GM18868 (cell line): ENCODE measurements at regions not wholly inside any gene's neighbourhood (a gene's known extent, or its start where the extent isn't known, plus 50 kb on each side); places are given as distances from the start of the nearest gene placed in this dataset.
"Not testable (repeated sequence)": the region's sequence is repeated elsewhere in the genome, so short reads cannot be mapped to it uniquely, and the experiment has no call there.

Source experiments
- ATAC-seq: cut with Tn5 transposase; IDR thresholded peaks from one replicate; pipeline ENCODE4 v1.9.1; 2021; ENCODE audit warnings: mild to moderate bottlenecking, moderate library complexity; ENCODE audit not compliant: unreplicated experiment

- no peak for ATAC-seq
These were observed 1606.7 kb upstream of the AGA start for GRCh38 chr4:179048839-179049453.

DNA sequence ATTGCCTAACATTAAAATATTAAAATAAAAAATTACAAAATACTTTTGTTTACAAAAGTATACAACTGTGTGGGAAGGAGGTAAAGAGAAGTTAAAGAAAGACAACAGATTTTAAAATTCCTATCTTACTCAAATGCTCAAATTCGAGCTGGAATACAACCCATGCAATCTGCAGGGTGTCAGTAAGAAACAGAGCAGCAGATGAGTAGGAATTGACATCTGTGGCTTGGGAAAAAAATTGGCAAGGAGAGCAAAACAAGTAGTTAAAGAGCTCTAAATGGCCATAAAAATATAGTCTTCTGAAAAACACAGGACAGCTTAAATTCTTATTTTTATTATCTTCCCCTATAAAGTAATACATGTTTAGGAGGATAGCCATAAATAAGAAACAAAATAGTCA, 1609.0 kb upstream of the AGA start:
- no peak for ATAC-seq

GRCh38 chr4:179059396-179059795, 1617.2 kb upstream of the AGA start:
- no peak for ATAC-seq

GRCh38 chr4:179066254-179066653, 1624.0 kb upstream of the AGA start:
- not testable (repeated sequence) for ATAC-seq

DNA sequence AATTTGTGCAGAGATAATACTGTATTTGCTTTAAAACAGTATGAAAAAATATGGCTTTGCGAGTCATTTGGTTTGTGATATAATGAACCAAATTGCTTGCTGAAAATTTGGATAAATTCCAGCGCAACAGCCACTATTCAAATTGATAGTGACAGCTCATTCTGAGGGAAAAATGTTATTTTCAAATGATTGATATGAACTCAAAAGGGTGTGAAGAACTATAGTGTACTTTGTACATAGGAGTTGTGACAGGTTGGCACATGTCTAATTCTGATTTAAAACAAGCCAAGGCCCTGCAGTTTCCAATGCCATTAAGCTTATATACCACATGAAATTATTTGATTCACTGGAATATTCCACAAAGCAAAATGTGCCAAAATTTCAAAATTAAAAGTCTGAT, 1628.9 kb upstream of the AGA start:
- no peak for ATAC-seq

DNA sequence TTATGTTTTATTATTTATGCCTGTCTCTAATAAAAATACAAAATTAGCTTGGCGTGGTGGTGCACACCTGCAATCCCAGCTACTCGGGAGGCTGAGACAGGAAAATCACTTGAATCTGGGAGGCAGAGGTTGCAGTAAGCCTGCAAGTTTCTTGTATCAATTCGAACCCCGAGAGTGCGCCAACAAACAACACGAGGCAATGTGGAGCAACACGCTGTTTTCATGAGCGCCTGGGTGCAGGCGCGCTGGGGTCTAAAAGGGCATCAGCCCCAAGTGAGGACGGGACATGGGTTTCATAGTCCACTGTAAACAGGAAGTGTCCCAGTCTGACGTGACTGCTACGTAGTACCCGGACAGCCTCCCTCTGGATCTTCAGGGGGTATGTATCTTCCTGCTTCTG, 1634.6 kb upstream of the AGA start:
- no peak for ATAC-seq

DNA sequence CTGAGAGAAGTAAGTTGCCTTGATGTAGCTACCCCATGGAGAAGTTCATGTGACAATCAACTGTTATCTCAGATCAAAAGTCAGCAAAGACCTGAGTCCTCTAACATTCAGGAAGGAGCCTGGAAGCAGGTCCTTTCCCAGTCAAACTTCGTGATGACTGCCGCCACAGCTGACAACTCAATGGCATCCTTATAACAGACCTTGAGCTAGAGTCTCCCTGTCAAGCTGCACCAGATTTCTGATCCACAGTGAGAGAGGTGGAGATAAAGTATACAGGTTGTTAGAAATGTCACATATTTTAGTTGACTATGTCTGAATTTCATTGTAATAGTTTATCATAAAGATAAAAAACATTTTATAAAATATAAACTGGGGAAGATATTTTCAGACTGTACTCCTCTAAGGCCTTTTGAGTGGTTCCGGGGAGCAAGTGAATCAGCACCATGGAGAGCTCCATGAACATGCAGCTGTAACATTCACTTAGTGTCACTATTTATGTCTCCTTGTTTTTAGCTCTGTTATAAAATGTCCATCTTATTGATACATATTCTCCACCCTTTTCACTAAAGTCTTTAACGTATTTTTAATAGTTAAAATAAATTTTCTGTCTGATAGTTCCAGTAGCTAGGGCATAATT, 1653.5 kb upstream of the AGA start:
- ATAC-seq = no peak

GRCh38 chr4:179097741-179098140, 1655.5 kb upstream of the AGA start:
- no peak for ATAC-seq

DNA sequence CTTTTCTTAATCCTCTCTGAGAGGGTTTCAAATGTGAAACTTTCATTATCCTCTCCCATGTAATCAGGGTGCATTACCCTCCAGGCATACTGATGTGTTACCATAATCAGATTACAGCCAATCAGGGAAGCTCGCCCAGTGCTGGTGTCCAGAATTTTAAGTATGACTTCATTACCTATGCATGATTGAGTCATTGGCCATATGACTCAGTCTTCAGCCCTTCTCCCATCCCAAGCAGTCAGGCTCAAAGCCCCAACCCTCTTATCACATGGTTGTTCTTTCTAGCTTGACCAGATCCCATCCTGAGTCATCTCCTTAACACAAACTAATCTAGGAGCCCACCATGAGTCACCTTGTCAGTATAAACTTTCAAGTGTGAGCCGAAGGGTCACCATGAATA, 1668.1 kb upstream of the AGA start:
- ATAC-seq = no peak

GRCh38 chr4:179110816-179111215, 1668.6 kb upstream of the AGA start:
- ATAC-seq = no peak

- no peak for ATAC-seq
These were observed 1670.4 kb upstream of the AGA start for GRCh38 chr4:179112441-179113170.

- no peak for ATAC-seq
These were observed 1672.4 kb upstream of the AGA start for GRCh38 chr4:179114615-179115014.

GRCh38 chr4:179116011-179116410, 1673.8 kb upstream of the AGA start:
- no peak for ATAC-seq

GRCh38 chr4:179116581-179116980, 1674.3 kb upstream of the AGA start:
- ATAC-seq = no peak

DNA sequence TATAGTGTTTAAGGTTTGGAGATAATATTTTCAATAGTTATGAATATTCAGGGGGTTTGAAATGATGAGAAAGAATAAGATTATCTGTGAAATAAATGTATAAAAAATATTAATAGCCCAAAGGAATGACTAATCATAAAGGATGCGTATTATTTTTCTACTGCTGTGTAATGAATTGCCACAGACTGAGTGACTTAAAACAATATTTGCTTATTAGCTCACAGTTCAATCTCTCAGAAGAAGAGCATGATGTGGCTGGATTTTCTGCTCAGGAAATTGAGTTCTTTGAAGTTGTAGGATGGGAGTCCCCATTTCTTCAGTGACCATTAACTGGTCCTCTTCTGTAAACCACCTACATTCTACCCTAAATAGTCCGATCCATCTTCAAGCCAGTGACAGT, 1680.8 kb upstream of the AGA start:
- ATAC-seq = no peak

DNA sequence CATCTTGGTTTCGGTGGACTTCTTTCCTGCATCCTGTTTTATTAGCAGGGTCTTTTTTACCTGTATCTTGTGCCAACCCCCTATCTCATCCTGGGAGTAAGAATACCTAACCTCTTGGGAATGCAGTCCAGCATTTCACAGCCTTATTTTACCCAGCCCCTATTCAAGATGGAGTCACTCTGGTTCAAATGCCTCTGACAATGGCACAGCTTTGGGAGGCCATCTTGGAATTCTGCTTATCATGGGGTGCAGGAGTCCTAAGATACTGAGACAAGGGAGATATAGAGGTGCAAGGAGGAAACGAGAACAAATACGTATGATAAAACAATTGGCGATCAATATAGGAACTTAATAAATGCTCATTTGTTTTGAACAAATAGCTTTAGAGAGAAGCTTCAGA, 1682.2 kb upstream of the AGA start:
- ATAC-seq = no peak

DNA sequence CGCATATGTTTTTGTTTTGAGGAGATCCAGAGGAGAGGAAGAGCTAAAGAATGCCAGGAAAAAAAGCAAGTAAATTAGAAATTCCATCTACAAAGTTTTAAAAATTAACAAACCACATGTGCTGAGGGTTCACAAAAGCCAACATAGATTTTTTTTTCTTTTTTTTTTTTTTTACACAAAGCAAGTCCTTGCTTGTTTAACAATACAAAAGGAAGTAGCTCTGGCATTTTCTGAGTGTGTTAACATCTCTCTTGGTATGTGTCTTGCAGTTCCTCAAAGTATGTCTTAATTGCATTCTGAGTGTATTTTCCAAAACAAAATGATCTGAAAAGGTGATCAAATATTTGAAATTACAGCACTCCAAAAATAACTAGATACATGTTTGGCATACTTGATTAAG, 1682.7 kb upstream of the AGA start:
- ATAC-seq = no peak

DNA sequence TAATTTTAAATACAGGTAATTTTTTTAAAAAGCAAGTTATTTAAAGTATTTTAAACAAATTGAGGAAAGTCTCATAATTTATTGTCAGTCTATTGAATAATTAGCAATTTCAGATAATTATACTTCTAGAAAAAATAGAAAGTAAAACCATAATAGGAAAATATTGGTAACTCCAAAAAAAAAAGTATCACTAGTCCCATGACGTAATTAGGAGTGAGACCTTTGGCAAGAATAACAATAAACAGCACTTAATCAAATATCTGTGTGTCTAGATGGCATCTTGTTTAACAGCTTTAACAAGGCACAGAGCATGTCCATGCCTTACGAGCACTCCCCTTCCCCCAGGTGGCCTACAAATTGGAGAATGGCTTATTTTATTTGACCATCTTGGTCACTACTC, 1683.6 kb upstream of the AGA start:
- ATAC-seq = no peak

GRCh38 chr4:179128299-179128698, 1686.1 kb upstream of the AGA start:
- peak; percentile 35 for ATAC-seq

DNA sequence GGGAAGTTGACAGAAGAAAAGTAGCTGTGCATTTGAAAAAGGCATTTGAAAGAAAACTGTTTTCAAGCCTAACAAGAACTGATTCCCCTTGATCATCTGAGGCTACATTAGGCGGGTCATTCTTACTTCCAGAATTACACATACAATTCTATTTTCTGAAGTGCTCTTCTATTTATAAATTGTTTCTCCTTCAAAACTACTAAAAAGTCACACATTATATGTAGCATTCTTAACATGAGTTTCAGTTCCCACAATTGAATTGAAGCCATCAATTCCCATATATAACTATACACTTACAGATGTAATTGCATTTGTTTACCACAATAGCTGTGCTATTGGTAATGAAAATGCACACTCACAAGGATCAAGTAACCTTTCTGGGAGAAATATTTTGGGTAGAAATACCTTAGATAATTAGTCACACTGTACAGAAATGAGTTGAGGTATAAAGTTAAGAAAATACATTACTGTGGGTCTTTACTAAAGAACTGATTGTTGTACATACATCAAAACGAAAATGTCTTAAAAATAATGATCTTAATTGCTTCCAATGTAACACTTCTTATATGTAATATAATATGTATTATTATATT, 1688.0 kb upstream of the AGA start:
- ATAC-seq = peak; percentile 62

GRCh38 chr4:179145746-179146525, 1703.7 kb upstream of the AGA start:
- ATAC-seq = no peak
